HCT116 (cell line): ENCODE measurements at regions not wholly inside any gene's neighbourhood (a gene's known extent, or its start where the extent isn't known, plus 50 kb on each side); places are given as distances from the start of the nearest gene placed in this dataset.

Source experiments
- ATAC-seq: fragments of 200-7000 bp; cut with Tn5 transposase; 2 replicates; pipeline ENCODE4 v1.9.1; 2020; ENCODE audit warnings: mild to moderate bottlenecking, moderate library complexity
- BruUV-seq: library from RNA; stranded (reverse); fragments of 400-500 nt; replicated peaks from 2 replicates; lab custom pipeline; 2021; lab: Mats Ljungman, UMichigan
- CTCF ChIA-PET: fragments of 300-600 bp; sonication (Branson Sonifier 250); formaldehyde crosslinking; loops from one replicate; lab custom pipeline; 2021; ENCODE audit warnings: antibody characterized with exemption; lab: Charles Lee
- POLR2A ChIA-PET: fragments of 300-600, 350-600 bp; sonication (Branson Sonifier 250); formaldehyde crosslinking; loops from one replicate; lab custom pipeline; 2021; ENCODE audit warnings: antibody characterized with exemption; lab: Charles Lee
- RAD21 ChIA-PET, 2 experiments: fragments of 300-600 bp; sonication (Branson Sonifier 250); formaldehyde crosslinking; loops; one replicate each; lab custom pipeline; 2023; ENCODE audit warnings: low total read pairs in 2 of 2; ENCODE audit not compliant: uncharacterized antibody in 2 of 2, unreplicated experiment in 2 of 2, low non-redundant PET in 1 of 2; lab: Charles Lee
- DNase-seq: peaks from one replicate; pipeline ENCODE4 v3.0.0-alpha.2; 2010; ENCODE audit warnings: low read depth, low spot score
- H2AFZ ChIP-seq: fragments of 200-600 bp; shearing (Covaris generic), sonication (generic); 2 replicates; pipeline ENCODE4 v1.6.1; 2017; ENCODE audit warnings: low read depth, mixed run types, mixed read lengths, antibody characterized with exemption, low read length; ENCODE audit not compliant: poor library complexity, severe bottlenecking
- H3K27ac ChIP-seq: 2 replicates; pipeline ENCODE4 v1.5.1; 2012; ENCODE audit warnings: low read depth, low read length
- H3K27me3 ChIP-seq: fragments of 200-600 bp; sonication (generic); 2 replicates; pipeline ENCODE4 v1.6.1; 2016; ENCODE audit warnings: mixed run types, low read length, mixed read lengths; ENCODE audit not compliant: insufficient read depth
- H3K36me3 ChIP-seq, 2 experiments: fragments of 200-500 bp in 1 of 2; fragments of 200-600 bp in 1 of 2; sonication (Bioruptor generic) in 1 of 2; sonication (generic) in 1 of 2; 2 replicates each; pipeline versions ENCODE4 v1.5.1 to v1.6.1; 2014 to 2016; ENCODE audit warnings: low read length in 2 of 2, inconsistent platforms in 1 of 2, mixed read lengths in 1 of 2, mixed run types in 1 of 2; ENCODE audit not compliant: insufficient read depth in 2 of 2, control insufficient read depth in 1 of 2
- H3K4me1 ChIP-seq, 2 experiments: fragments of 200-600 bp in 1 of 2; sonication (generic) in 1 of 2; 2 replicates each; pipeline versions ENCODE4 v1.5.1 to v1.6.1; 2012 to 2017; ENCODE audit warnings: low read length in 2 of 2, inconsistent platforms in 1 of 2, mild to moderate bottlenecking in 1 of 2, mixed read lengths in 1 of 2, mixed run types in 1 of 2, moderate library complexity in 1 of 2; ENCODE audit not compliant: insufficient read depth in 2 of 2, control insufficient read depth in 1 of 2
- H3K4me2 ChIP-seq: fragments of 200-600 bp; sonication (generic); 2 replicates; pipeline ENCODE4 v1.6.1; 2017; ENCODE audit warnings: mixed run types, low read length, mixed read lengths
- H3K4me3 ChIP-seq, 2 experiments: fragments of 200-600 bp in 1 of 2; sonication (generic) in 1 of 2; replicated peaks in 1 of 2; 2 replicates each; pipeline ENCODE4 v1.5.1; 2011 to 2016; ENCODE audit warnings: low read length in 2 of 2, control low read depth in 1 of 2, low read depth in 1 of 2, mild to moderate bottlenecking in 1 of 2, mixed read lengths in 1 of 2, mixed run types in 1 of 2
- H3K79me2 ChIP-seq: fragments of 200-600 bp; sonication (generic); 2 replicates; pipeline ENCODE4 v1.6.1; 2017; ENCODE audit warnings: mild to moderate bottlenecking, mixed run types, low read length, moderate library complexity, mixed read lengths; ENCODE audit not compliant: insufficient read depth
- H3K9ac ChIP-seq: fragments of 200-600 bp; sonication (generic); 2 replicates; pipeline ENCODE4 v1.6.1; 2016; ENCODE audit warnings: low read length, mixed read lengths
- H3K9me2 ChIP-seq: fragments of 200-600 bp; sonication (generic), shearing (Covaris generic); 2 replicates; pipeline ENCODE4 v1.6.1; 2017; ENCODE audit warnings: mixed run types, mild to moderate bottlenecking, moderate library complexity; ENCODE audit not compliant: insufficient read depth
- H3K9me3 ChIP-seq, 2 experiments: fragments of 200-500 bp in 1 of 2; fragments of 200-600 bp in 1 of 2; sonication (Bioruptor generic) in 1 of 2; sonication (generic) in 1 of 2; 2 replicates each; pipeline ENCODE4 v1.6.1; 2014 to 2017; ENCODE audit warnings: low read length in 2 of 2, mixed read lengths in 2 of 2, inconsistent platforms in 1 of 2, low read depth in 1 of 2, mild to moderate bottlenecking in 1 of 2, mixed run types in 1 of 2, moderate library complexity in 1 of 2; ENCODE audit not compliant: control insufficient read depth in 1 of 2, insufficient read depth in 1 of 2
- H4K20me1 ChIP-seq: fragments of 200-600 bp; sonication (generic), shearing (Covaris generic); 2 replicates; pipeline ENCODE4 v1.6.1; 2017; ENCODE audit warnings: mixed run types, mild to moderate bottlenecking, moderate library complexity; ENCODE audit not compliant: insufficient read depth
- CBX3 ChIP-seq: IDR thresholded peaks from 2 replicates; pipeline ENCODE4 v1.6.1; 2012; ENCODE audit warnings: low read depth
- CEBPB ChIP-seq: IDR thresholded peaks from 2 replicates; pipeline ENCODE4 v1.6.1; 2012; ENCODE audit warnings: low read depth
- CTCF ChIP-seq, 3 experiments: fragments of 200-600 bp in 1 of 3; sonication (generic) in 1 of 3; IDR thresholded peaks in 2 of 3; conservative IDR thresholded peaks in 1 of 3; 2 replicates each; pipeline ENCODE4 v1.5.1; 2012 to 2017; ENCODE audit warnings: low read depth in 2 of 3, low read length in 2 of 3, antibody characterized with exemption in 1 of 3, borderline replicate concordance in 1 of 3, control low read depth in 1 of 3, mild to moderate bottlenecking in 1 of 3, mixed read lengths in 1 of 3, mixed run types in 1 of 3, moderate library complexity in 1 of 3; ENCODE audit not compliant: insufficient read depth in 1 of 3
- EGR1 ChIP-seq: IDR thresholded peaks from 2 replicates; pipeline ENCODE4 v1.6.1; 2012; ENCODE audit warnings: low read depth
- ELF1 ChIP-seq: IDR thresholded peaks from 2 replicates; pipeline ENCODE4 v1.6.1; 2012; ENCODE audit warnings: low read depth, borderline replicate concordance
- EZH2 ChIP-seq: fragments of 200-600 bp; sonication (generic); IDR thresholded peaks from 2 replicates; pipeline ENCODE4 v1.6.1; 2017; ENCODE audit warnings: antibody characterized with exemption, mixed run types
- EZH2phosphoT487 ChIP-seq: fragments of 200-600 bp; IDR thresholded peaks from 2 replicates; pipeline ENCODE4 v1.6.1; 2018; ENCODE audit warnings: antibody characterized with exemption, borderline replicate concordance
- FOSL1 ChIP-seq: IDR thresholded peaks from 2 replicates; pipeline ENCODE4 v1.6.1; 2012; ENCODE audit warnings: low read depth
- MAX ChIP-seq: IDR thresholded peaks from 2 replicates; pipeline ENCODE4 v1.6.1; 2012
- POLR2AphosphoS5 ChIP-seq: IDR thresholded peaks from 2 replicates; pipeline ENCODE4 v1.6.1; 2011; ENCODE audit warnings: mild to moderate bottlenecking, low read depth, low read length, moderate library complexity
- REST ChIP-seq: IDR thresholded peaks from 2 replicates; pipeline ENCODE4 v1.6.1; 2012; ENCODE audit warnings: low read depth
- SIN3A ChIP-seq: IDR thresholded peaks from 2 replicates; pipeline ENCODE4 v1.6.1; 2012; ENCODE audit warnings: low read depth
- SRF ChIP-seq: IDR thresholded peaks from 2 replicates; pipeline ENCODE4 v1.6.1; 2012; ENCODE audit warnings: low read depth
- ZNF274 ChIP-seq: fragments of 200-500 bp; sonication (Bioruptor generic); IDR thresholded peaks from 2 replicates; pipeline ENCODE4 v1.6.1; 2014; ENCODE audit warnings: mild to moderate bottlenecking, low read depth, low read length, inconsistent platforms
- intact Hi-C: fragments of 100-400 bp; cut with micrococcal nuclease; formaldehyde crosslinking; loops from 2 replicates; pipeline ENCODE4 v1.10.0; 2022
- TF ChIP-seq, protein P1 (sequence below): IDR thresholded peaks from 2 replicates; pipeline ENCODE4 v1.6.1; 2011; ENCODE audit warnings: mild to moderate bottlenecking, low read length, moderate library complexity; ENCODE audit not compliant: insufficient replicate concordance; ENCODE audit errors: extremely low read depth

DNA sequence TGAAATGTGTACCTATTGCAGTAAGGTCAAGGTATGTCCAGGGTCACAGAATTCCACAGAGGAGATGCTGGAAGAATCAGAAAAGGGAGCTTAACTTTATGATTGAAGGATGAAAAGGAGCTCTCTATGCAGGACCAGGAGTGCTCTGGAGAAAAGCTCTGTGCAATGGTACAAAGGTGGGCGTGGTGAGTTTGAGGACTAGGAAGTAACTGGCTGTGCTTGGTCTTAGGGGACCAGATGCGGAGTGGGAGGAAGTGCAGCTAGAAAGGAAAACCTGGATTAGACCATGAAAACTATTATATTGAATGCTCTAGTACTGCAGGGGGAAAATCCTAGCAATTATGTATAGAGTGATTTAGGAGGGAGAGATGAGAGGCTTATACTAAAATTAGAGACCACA is 56.8 kb downstream of the BTG1 start (continued):
- TF ChIP-seq CTCF (IDR thresholded peaks at IDR 0.05 in 2 of 3, conservative IDR thresholded peaks at IDR 0.05 in 1 of 3; ENCODE audit: borderline replicate concordance in 1 of 3, insufficient read depth in 1 of 3, low read depth in 2 of 3, low read length in 2 of 3) (no peak), FOSL1 (no peak), SRF (no peak), EGR1 (no peak), CEBPB (no peak), SIN3A (no peak), ELF1 (no peak)

GRCh38 chr12:92085736-92086040 is 60.0 kb downstream of the BTG1 start:
- Histone ChIP-seq H3K4me3 (no peak overlapping the region), H3K27me3 (no peaks in the 10 kb centered on the region)
- TF ChIP-seq CBX3 (no peak), REST (no peak), POLR2AphosphoS5 (no peak), EGR1 (no peak), FOSL1 (no peak), SIN3A (no peak), EZH2 (no peak), MAX (no peak), ELF1 (no peak), ZNF274 (no peak), EZH2phosphoT487 (no peak)
- TF ChIP-seq, protein P1, sequence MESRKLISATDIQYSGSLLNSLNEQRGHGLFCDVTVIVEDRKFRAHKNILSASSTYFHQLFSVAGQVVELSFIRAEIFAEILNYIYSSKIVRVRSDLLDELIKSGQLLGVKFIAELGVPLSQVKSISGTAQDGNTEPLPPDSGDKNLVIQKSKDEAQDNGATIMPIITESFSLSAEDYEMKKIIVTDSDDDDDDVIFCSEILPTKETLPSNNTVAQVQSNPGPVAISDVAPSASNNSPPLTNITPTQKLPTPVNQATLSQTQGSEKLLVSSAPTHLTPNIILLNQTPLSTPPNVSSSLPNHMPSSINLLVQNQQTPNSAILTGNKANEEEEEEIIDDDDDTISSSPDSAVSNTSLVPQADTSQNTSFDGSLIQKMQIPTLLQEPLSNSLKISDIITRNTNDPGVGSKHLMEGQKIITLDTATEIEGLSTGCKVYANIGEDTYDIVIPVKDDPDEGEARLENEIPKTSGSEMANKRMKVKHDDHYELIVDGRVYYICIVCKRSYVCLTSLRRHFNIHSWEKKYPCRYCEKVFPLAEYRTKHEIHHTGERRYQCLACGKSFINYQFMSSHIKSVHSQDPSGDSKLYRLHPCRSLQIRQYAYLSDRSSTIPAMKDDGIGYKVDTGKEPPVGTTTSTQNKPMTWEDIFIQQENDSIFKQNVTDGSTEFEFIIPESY = no peak
- TF ChIP-seq, all 23 proteins: peak for 0
- Histone ChIP-seq H3K27ac (no peak overlapping the region), H3K4me2 (no peak overlapping the region), H4K20me1 (no peaks in the 10 kb centered on the region), H3K79me2 (no peaks in the 10 kb centered on the region), H2AFZ (no peak overlapping the region), H3K36me3 (no peaks in the 10 kb centered on the region), H3K9me3 (no peaks in the 10 kb centered on the region), H3K4me1 (peaks cover 2 to 7% of the 10 kb centered on the region in 2 experiments; a peak in 3 of 4 replicates), H3K9ac (no peak overlapping the region), H3K9me2 (no peaks in the 10 kb centered on the region)
- ATAC-seq = no peak
- no peak for DNase-seq
- intact Hi-C loops = no loop called here
- BruUV-seq = no TSS peak
- RAD21 ChIA-PET = no interaction called here
- CTCF ChIA-PET = no interaction called here
- POLR2A ChIA-PET = no interaction called here
